Stomach smooth muscle (tissue), 2 donors: ENCODE measurements at regions not wholly inside any gene's neighbourhood (a gene's known extent, or its start where the extent isn't known, plus 50 kb on each side); places are given as distances from the start of the nearest gene placed in this dataset.

Experiments used
- H3K27ac ChIP-seq: one replicate; pipeline ENCODE4 v1.7.0; 2013; ENCODE audit warnings: mild to moderate bottlenecking, low read length, inconsistent platforms
- H3K27me3 ChIP-seq, 2 donors: one replicate each; pipeline ENCODE4 v1.7.0; 2013; ENCODE audit warnings: low read length in 2 of 2; ENCODE audit not compliant: insufficient read depth in 2 of 2, control insufficient read depth in 1 of 2
- H3K36me3 ChIP-seq, 2 donors: one replicate each; pipeline ENCODE4 v1.7.0; 2013; ENCODE audit warnings: low read length in 2 of 2; ENCODE audit not compliant: control insufficient read depth in 2 of 2, insufficient read depth in 2 of 2
- H3K4me1 ChIP-seq: one replicate; pipeline ENCODE4 v1.7.0; 2013; ENCODE audit warnings: low read length; ENCODE audit not compliant: control insufficient read depth, insufficient read depth
- H3K4me3 ChIP-seq, 2 donors: one replicate each; pipeline ENCODE4 v1.7.0; 2013; ENCODE audit warnings: low read length in 2 of 2
- H3K9ac ChIP-seq, 2 donors: one replicate each; pipeline ENCODE4 v1.7.0; 2013; ENCODE audit warnings: low read length in 2 of 2, mild to moderate bottlenecking in 1 of 2
- H3K9me3 ChIP-seq, 2 donors: one replicate each; pipeline ENCODE4 v1.7.0; 2013; ENCODE audit warnings: low read length in 2 of 2; ENCODE audit not compliant: control insufficient read depth in 2 of 2
- donor health status: healthy.
- donor health status: Pancreatic carcinoma.

- H3K4me3 ChIP-seq: no peak overlapping the region
- no peak overlapping the region for H3K9ac ChIP-seq
- no peaks in the 10 kb centered on the region for H3K36me3 ChIP-seq
- H3K27me3 ChIP-seq: no peaks in the 10 kb centered on the region
- H3K27ac ChIP-seq: no peak overlapping the region
- H3K9me3 ChIP-seq: no peaks in the 10 kb centered on the region
- no peaks in the 10 kb centered on the region for H3K4me1 ChIP-seq
Observed at GRCh38 chr7:121572615-121573014, 176.5 kb upstream of the FAM3C start.

GRCh38 chr7:121570365-121570764 lies 174.3 kb upstream of the FAM3C start:
- H3K9me3 ChIP-seq: no peaks in the 10 kb centered on the region
- no peak overlapping the region for H3K9ac ChIP-seq
- H3K4me1 ChIP-seq: no peaks in the 10 kb centered on the region
- no peak overlapping the region for H3K27ac ChIP-seq
- no peak overlapping the region for H3K4me3 ChIP-seq
- H3K36me3 ChIP-seq: no peaks in the 10 kb centered on the region
- no peaks in the 10 kb centered on the region for H3K27me3 ChIP-seq

- Histone ChIP-seq H3K4me1 (no peaks in the 10 kb centered on the region), H3K27me3 (no peaks in the 10 kb centered on the region), H3K27ac (no peak overlapping the region), H3K9ac (no peak overlapping the region), H3K4me3 (no peak overlapping the region), H3K36me3 (no peaks in the 10 kb centered on the region), H3K9me3 (no peaks in the 10 kb centered on the region)
Observed at GRCh38 chr7:121563177-121563576, 167.1 kb upstream of the FAM3C start.

GRCh38 chr7:121562259-121562658 lies 166.2 kb upstream of the FAM3C start:
- H3K9me3 ChIP-seq: no peaks in the 10 kb centered on the region
- H3K27me3 ChIP-seq: no peaks in the 10 kb centered on the region
- no peak overlapping the region for H3K9ac ChIP-seq
- H3K4me1 ChIP-seq: no peaks in the 10 kb centered on the region
- H3K4me3 ChIP-seq: no peak overlapping the region
- no peaks in the 10 kb centered on the region for H3K36me3 ChIP-seq
- H3K27ac ChIP-seq: no peak overlapping the region

GRCh38 chr7:121561717-121562116 lies 165.6 kb upstream of the FAM3C start:
- no peak overlapping the region for H3K27ac ChIP-seq
- no peak overlapping the region for H3K4me3 ChIP-seq
- H3K36me3 ChIP-seq: no peaks in the 10 kb centered on the region

GRCh38 chr7:121560267-121560990 lies 164.3 kb upstream of the FAM3C start:
- Histone ChIP-seq H3K4me3 (no peak overlapping the region), H3K36me3 (no peaks in the 10 kb centered on the region), H3K27me3 (no peaks in the 10 kb centered on the region), H3K4me1 (no peaks in the 10 kb centered on the region), H3K9ac (no peak overlapping the region), H3K9me3 (no peaks in the 10 kb centered on the region), H3K27ac (no peak overlapping the region)

More at GRCh38 chr7:121561717-121562116, 165.6 kb upstream of the FAM3C start:
- Histone ChIP-seq H3K9ac (no peak overlapping the region), H3K27me3 (no peaks in the 10 kb centered on the region), H3K9me3 (no peaks in the 10 kb centered on the region), H3K4me1 (no peaks in the 10 kb centered on the region)

- H3K27ac ChIP-seq: no peak overlapping the region
- no peaks in the 10 kb centered on the region for H3K4me1 ChIP-seq
- H3K36me3 ChIP-seq: no peaks in the 10 kb centered on the region
- H3K4me3 ChIP-seq: no peak overlapping the region
- no peaks in the 10 kb centered on the region for H3K9me3 ChIP-seq
- H3K27me3 ChIP-seq: no peaks in the 10 kb centered on the region
- H3K9ac ChIP-seq: no peak overlapping the region
Observed at GRCh38 chr7:121558288-121558687, 162.2 kb upstream of the FAM3C start.

GRCh38 chr7:121557034-121557892 lies 161.2 kb upstream of the FAM3C start:
- no peaks in the 10 kb centered on the region for H3K4me1 ChIP-seq
- H3K9ac ChIP-seq: no peak overlapping the region
- peaks cover 0 to 3% of the 10 kb centered on the region in 2 donors for H3K27me3 ChIP-seq
- H3K36me3 ChIP-seq: no peaks in the 10 kb centered on the region
- no peak overlapping the region for H3K27ac ChIP-seq
- no peaks in the 10 kb centered on the region for H3K9me3 ChIP-seq
- no peak overlapping the region for H3K4me3 ChIP-seq

GRCh38 chr7:121555558-121555957 lies 159.4 kb upstream of the FAM3C start:
- Histone ChIP-seq H3K36me3 (no peaks in the 10 kb centered on the region), H3K4me3 (no peak overlapping the region), H3K9ac (no peak overlapping the region), H3K4me1 (no peaks in the 10 kb centered on the region), H3K27ac (no peak overlapping the region), H3K27me3 (peaks cover 0 to 3% of the 10 kb centered on the region in 2 donors), H3K9me3 (no peaks in the 10 kb centered on the region)

- H3K27me3 ChIP-seq: peaks cover 0 to 3% of the 10 kb centered on the region in 2 donors
- no peak overlapping the region for H3K27ac ChIP-seq
- H3K9me3 ChIP-seq: no peaks in the 10 kb centered on the region
- no peak overlapping the region for H3K9ac ChIP-seq
- H3K4me1 ChIP-seq: no peaks in the 10 kb centered on the region
- H3K4me3 ChIP-seq: no peak overlapping the region
- H3K36me3 ChIP-seq: no peaks in the 10 kb centered on the region
Observed at GRCh38 chr7:121547544-121548092, 151.5 kb upstream of the FAM3C start.
